ENCODE measurements at regions not wholly inside any gene's neighbourhood (a gene's known extent, or its start where the extent isn't known, plus 50 kb on each side); places are given as distances from the start of the nearest gene placed in this dataset.

- Histone ChIP-seq H4K20me1 (ENCODE audit: insufficient read depth, low read length) (no peaks in the 10 kb centered on the region), H3K79me2 (ENCODE audit: insufficient read depth, low read length) (no peaks in the 10 kb centered on the region), H3K27ac (ENCODE audit: low read depth in 1 of 2, low read length in 2 of 2) (no peak overlapping the region), H3K4me2 (replicated peaks; ENCODE audit: extremely low read depth, low read length, poor library complexity, severe bottlenecking) (no peak overlapping the region), H3K4me3 (replicated peaks in 1 of 3; ENCODE audit: low read depth in 2 of 3, low read length in 3 of 3) (no peak overlapping the region), H3K9ac (ENCODE audit: insufficient read depth, low read length, poor library complexity, severe bottlenecking) (no peak overlapping the region), H3K4me1 (ENCODE audit: control insufficient read depth in 1 of 2, insufficient read depth in 2 of 2, low read length in 2 of 2) (no peaks in the 10 kb centered on the region), H3K36me3 (replicated peaks in 1 of 2; ENCODE audit: control insufficient read depth in 1 of 2, insufficient read depth in 2 of 2, low read length in 2 of 2) (no peaks in the 10 kb centered on the region), H3K27me3 (ENCODE audit: control insufficient read depth in 2 of 2, insufficient read depth in 2 of 2, low read length in 2 of 2) (no peaks in the 10 kb centered on the region), H3K9me3 (replicated peaks in 1 of 2; ENCODE audit: control insufficient read depth in 1 of 2, insufficient read depth in 1 of 2, low read length in 2 of 2) (no peaks in the 10 kb centered on the region), H2AFZ (ENCODE audit: insufficient read depth, low read depth, low read length, poor library complexity, severe bottlenecking) (no peak overlapping the region)
- peaks cover 3% of the 10 kb centered on the region for H3K4me1 Mint-ChIP-seq
- H3K36me3 Mint-ChIP-seq, result no peaks in the 10 kb centered on the region
- 94% methylated on average over 5 of the region's 9 CpGs for WGBS (ENCODE audit: insufficient coverage)
- H3K27me3 Mint-ChIP-seq (ENCODE audit: low read depth in 3 of 3), result peaks cover 0 to 4% (median 4%) of the 10 kb centered on the region in 3 donors
- TF ChIP-seq CTCF (IDR thresholded peaks at IDR 0.05), result no peak
- no peak overlapping the region for H3K27ac Mint-ChIP-seq
- intact Hi-C loops (cut with micrococcal nuclease), result no loop called here
- no peak overlapping the region for H3K4me3 Mint-ChIP-seq
- H3K9me3 Mint-ChIP-seq, result peaks cover 0 to 5% (median 0%) of the 10 kb centered on the region in 7 donors
- DNase-seq, result no peak
These were observed 157.0 kb downstream of the PTPN20 start for GRCh38 chr10:47067949-47068940.

GRCh38 chr10:47070541-47070940 is 159.3 kb downstream of the PTPN20 start:
- Histone ChIP-seq H3K9me3 (replicated peaks in 1 of 2; ENCODE audit: control insufficient read depth in 1 of 2, insufficient read depth in 1 of 2, low read length in 2 of 2) (no peaks in the 10 kb centered on the region), H3K27me3 (ENCODE audit: control insufficient read depth in 2 of 2, insufficient read depth in 2 of 2, low read length in 2 of 2) (no peaks in the 10 kb centered on the region), H3K27ac (ENCODE audit: low read depth in 1 of 2, low read length in 2 of 2) (no peak overlapping the region), H3K4me1 (ENCODE audit: control insufficient read depth in 1 of 2, insufficient read depth in 2 of 2, low read length in 2 of 2) (no peaks in the 10 kb centered on the region), H4K20me1 (ENCODE audit: insufficient read depth, low read length) (no peaks in the 10 kb centered on the region), H3K79me2 (ENCODE audit: insufficient read depth, low read length) (no peaks in the 10 kb centered on the region), H3K9ac (ENCODE audit: insufficient read depth, low read length, poor library complexity, severe bottlenecking) (no peak overlapping the region), H3K4me3 (replicated peaks in 1 of 3; ENCODE audit: low read depth in 2 of 3, low read length in 3 of 3) (no peak overlapping the region), H3K36me3 (replicated peaks in 1 of 2; ENCODE audit: control insufficient read depth in 1 of 2, insufficient read depth in 2 of 2, low read length in 2 of 2) (no peaks in the 10 kb centered on the region), H2AFZ (ENCODE audit: insufficient read depth, low read depth, low read length, poor library complexity, severe bottlenecking) (no peak overlapping the region), H3K4me2 (replicated peaks; ENCODE audit: extremely low read depth, low read length, poor library complexity, severe bottlenecking) (no peak overlapping the region)
- H3K27me3 Mint-ChIP-seq (ENCODE audit: low read depth in 3 of 3), result peaks cover 3 to 4% (median 4%) of the 10 kb centered on the region in 3 donors
- DNase-seq, result no peak
- H3K4me1 Mint-ChIP-seq, result peaks cover 3% of the 10 kb centered on the region
- H3K27ac Mint-ChIP-seq, result no peak overlapping the region
- intact Hi-C loops (cut with micrococcal nuclease), result no loop called here
- no peaks in the 10 kb centered on the region for H3K36me3 Mint-ChIP-seq
- TF ChIP-seq CTCF (IDR thresholded peaks at IDR 0.05), result no peak
- H3K4me3 Mint-ChIP-seq, result no peak overlapping the region
- no CpG with 5 or more reads among the region's 3 CpGs for WGBS (ENCODE audit: insufficient coverage)
- peaks cover 0 to 5% (median 0%) of the 10 kb centered on the region in 7 donors for H3K9me3 Mint-ChIP-seq
